Ishikawa (cell line): ENCODE measurements at regions not wholly inside any gene's neighbourhood (a gene's known extent, or its start where the extent isn't known, plus 50 kb on each side); places are given as distances from the start of the nearest gene placed in this dataset.

Experiments used
- CEBPB ChIP-seq: IDR thresholded peaks from 2 replicates; pipeline ENCODE4 v1.6.1; 2012
- CREB1 ChIP-seq: IDR thresholded peaks from 2 replicates; pipeline ENCODE4 v1.6.1; 2012; ENCODE audit warnings: low read depth
- EGR1 ChIP-seq: IDR thresholded peaks from 2 replicates; pipeline ENCODE4 v1.6.1; 2012
- EP300 ChIP-seq: IDR thresholded peaks from 2 replicates; pipeline ENCODE4 v1.6.1; 2012; ENCODE audit warnings: borderline replicate concordance
- FOXM1 ChIP-seq: IDR thresholded peaks from 2 replicates; pipeline ENCODE4 v1.6.1; 2012; ENCODE audit warnings: low read depth, borderline replicate concordance
- MAX ChIP-seq: IDR thresholded peaks from 2 replicates; pipeline ENCODE4 v1.6.1; 2012
- NFIC ChIP-seq: IDR thresholded peaks from 2 replicates; pipeline ENCODE4 v1.6.1; 2012
- RAD21 ChIP-seq: IDR thresholded peaks from 2 replicates; pipeline ENCODE4 v1.6.1; 2012; ENCODE audit warnings: low read depth
- REST ChIP-seq: IDR thresholded peaks from 2 replicates; pipeline ENCODE4 v1.6.1; 2012; ENCODE audit warnings: low read depth, mild to moderate bottlenecking
- TAF1 ChIP-seq: IDR thresholded peaks from 2 replicates; pipeline ENCODE4 v1.6.1; 2012; ENCODE audit warnings: low read depth, mild to moderate bottlenecking
- TCF12 ChIP-seq: IDR thresholded peaks from 2 replicates; pipeline ENCODE4 v1.6.1; 2012; ENCODE audit warnings: low read depth
- TEAD4 ChIP-seq: IDR thresholded peaks from 2 replicates; pipeline ENCODE4 v1.6.1; 2012
- YY1 ChIP-seq: IDR thresholded peaks from 2 replicates; pipeline ENCODE4 v1.6.1; 2012; ENCODE audit warnings: low read depth
- ZBTB7A ChIP-seq: IDR thresholded peaks from 2 replicates; pipeline ENCODE4 v1.6.1; 2012; ENCODE audit warnings: low read depth
- TF ChIP-seq, protein P1 (sequence below): IDR thresholded peaks from 2 replicates; pipeline ENCODE4 v1.6.1; 2012

- no peak for TF ChIP-seq CEBPB
- TF ChIP-seq REST: no peak
- TF ChIP-seq RAD21: no peak
- TF ChIP-seq NFIC: no peak
- TF ChIP-seq EGR1: no peak
Measured at GRCh38 chr9:129507805-129508204, 113.1 kb downstream of the C9orf50 start.

GRCh38 chr9:129506892-129507291 is 114.0 kb downstream of the C9orf50 start:
- TF ChIP-seq RAD21 (no peak), NFIC (no peak), EP300 (no peak), REST (no peak), ZBTB7A (no peak), TCF12 (no peak)
- TF ChIP-seq, protein P1, sequence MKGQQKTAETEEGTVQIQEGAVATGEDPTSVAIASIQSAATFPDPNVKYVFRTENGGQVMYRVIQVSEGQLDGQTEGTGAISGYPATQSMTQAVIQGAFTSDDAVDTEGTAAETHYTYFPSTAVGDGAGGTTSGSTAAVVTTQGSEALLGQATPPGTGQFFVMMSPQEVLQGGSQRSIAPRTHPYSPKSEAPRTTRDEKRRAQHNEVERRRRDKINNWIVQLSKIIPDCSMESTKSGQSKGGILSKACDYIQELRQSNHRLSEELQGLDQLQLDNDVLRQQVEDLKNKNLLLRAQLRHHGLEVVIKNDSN: no peak

DNA sequence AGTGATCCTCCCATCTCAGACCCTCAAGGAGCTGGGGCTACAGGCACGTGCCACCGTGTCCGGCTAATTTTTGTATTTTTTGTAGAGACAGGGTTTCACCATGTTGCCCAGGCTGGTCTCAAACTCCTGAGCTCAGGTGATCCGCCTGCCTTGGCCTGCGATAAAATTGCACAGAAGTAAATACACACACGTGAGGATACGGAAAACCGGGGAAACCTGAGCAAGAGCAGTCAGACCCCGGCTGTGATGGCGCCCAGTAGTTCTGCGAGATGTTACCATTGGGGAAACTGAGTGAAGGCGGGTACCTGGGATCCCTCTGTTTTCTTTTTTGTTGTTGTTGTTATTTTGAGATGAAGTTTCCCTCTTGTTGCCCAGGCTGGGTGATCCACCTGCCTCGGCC is 114.9 kb downstream of the C9orf50 start:
- TF ChIP-seq FOXM1 (no peak), TEAD4 (no peak), NFIC (no peak), ZBTB7A (no peak), CREB1 (no peak), EP300 (no peak), MAX (no peak), TCF12 (no peak)

GRCh38 chr9:129505270-129505902 is 115.5 kb downstream of the C9orf50 start:
- no peak for TF ChIP-seq CREB1
- no peak for TF ChIP-seq TCF12
- TF ChIP-seq REST: no peak
- TF ChIP-seq, protein P1: no peak
- no peak for TF ChIP-seq TAF1
- no peak for TF ChIP-seq MAX
- no peak for TF ChIP-seq TEAD4
- no peak for TF ChIP-seq CEBPB
- no peak for TF ChIP-seq FOXM1
- no peak for TF ChIP-seq ZBTB7A

- TF ChIP-seq MAX (no peak), NFIC (no peak), EGR1 (no peak), TCF12 (no peak), CEBPB (no peak), RAD21 (no peak), FOXM1 (no peak), REST (no peak), TAF1 (no peak), CREB1 (no peak), YY1 (no peak), TEAD4 (no peak), ZBTB7A (no peak)
- TF ChIP-seq, protein P1: no peak
Measured at GRCh38 chr9:129504404-129504803, 116.5 kb downstream of the C9orf50 start.
